ENCODE measurements at regions not wholly inside any gene's neighbourhood (a gene's known extent, or its start where the extent isn't known, plus 50 kb on each side); places are given as distances from the start of the nearest gene placed in this dataset.

DNA sequence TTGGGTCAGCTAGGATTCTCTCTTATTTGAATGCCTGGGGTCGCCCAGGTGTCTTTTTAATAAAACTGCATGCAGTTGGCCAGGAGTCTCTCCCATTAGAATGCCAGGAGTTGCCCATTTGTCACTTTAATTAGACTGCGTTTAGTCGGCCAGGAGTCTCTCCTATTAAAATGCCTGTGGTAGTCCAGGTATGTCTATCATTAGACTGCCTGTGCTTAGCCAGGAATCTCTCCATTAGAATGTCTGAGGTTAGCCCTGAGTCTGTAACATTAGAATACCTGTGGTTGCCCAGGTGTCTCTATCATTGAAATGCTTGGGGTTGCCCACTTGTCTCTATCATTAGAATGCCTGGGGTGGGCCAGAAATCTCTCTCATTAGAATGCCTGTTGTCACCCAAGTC is 1470.9 kb downstream of the UQCRFS1 start:
- FAIRE-seq (no peak), DNase-seq (ENCODE audit: low read depth) (no peak)
- peaks cover 1% of the 10 kb centered on the region for H3K36me3 ChIP-seq (ENCODE audit: control insufficient read depth, insufficient read depth, low read length)
- no peaks in the 10 kb centered on the region for H3K27me3 ChIP-seq (ENCODE audit: control insufficient read depth, insufficient read depth, low read length)
- TF ChIP-seq, protein P1, sequence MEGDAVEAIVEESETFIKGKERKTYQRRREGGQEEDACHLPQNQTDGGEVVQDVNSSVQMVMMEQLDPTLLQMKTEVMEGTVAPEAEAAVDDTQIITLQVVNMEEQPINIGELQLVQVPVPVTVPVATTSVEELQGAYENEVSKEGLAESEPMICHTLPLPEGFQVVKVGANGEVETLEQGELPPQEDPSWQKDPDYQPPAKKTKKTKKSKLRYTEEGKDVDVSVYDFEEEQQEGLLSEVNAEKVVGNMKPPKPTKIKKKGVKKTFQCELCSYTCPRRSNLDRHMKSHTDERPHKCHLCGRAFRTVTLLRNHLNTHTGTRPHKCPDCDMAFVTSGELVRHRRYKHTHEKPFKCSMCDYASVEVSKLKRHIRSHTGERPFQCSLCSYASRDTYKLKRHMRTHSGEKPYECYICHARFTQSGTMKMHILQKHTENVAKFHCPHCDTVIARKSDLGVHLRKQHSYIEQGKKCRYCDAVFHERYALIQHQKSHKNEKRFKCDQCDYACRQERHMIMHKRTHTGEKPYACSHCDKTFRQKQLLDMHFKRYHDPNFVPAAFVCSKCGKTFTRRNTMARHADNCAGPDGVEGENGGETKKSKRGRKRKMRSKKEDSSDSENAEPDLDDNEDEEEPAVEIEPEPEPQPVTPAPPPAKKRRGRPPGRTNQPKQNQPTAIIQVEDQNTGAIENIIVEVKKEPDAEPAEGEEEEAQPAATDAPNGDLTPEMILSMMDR (IDR thresholded peaks at IDR 0.05; ENCODE audit: insufficient read depth, low read length, severe bottlenecking) = no peak
- no peak overlapping the region for H3K4me3 ChIP-seq (ENCODE audit: low read depth, low read length)

DNA sequence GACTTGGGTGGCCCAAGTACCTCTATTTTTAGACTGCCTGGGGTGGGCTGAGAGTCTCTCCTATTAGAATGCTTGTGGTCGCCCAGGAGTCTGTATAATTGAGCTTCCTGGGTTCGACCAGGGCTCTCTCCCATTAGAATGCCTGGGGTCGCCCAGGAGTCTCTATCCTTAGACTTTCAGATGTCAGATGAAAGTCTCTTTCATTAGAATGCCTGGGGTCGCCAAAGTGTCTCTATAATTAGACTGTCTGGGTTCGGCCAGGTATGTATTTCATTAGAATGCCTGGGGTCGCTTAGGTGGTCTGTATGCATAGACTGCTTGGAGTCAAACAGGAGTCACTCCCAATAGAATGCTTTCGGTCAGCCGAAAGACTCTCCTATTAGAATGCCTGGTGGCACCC is 1471.7 kb downstream of the UQCRFS1 start:
- H3K4me3 ChIP-seq (ENCODE audit: low read depth, low read length) = no peak overlapping the region
- H3K27me3 ChIP-seq (ENCODE audit: control insufficient read depth, insufficient read depth, low read length) = no peaks in the 10 kb centered on the region
- FAIRE-seq = no peak
- H3K36me3 ChIP-seq (ENCODE audit: control insufficient read depth, insufficient read depth, low read length) = peaks cover 1% of the 10 kb centered on the region
- TF ChIP-seq, protein P1 (IDR thresholded peaks at IDR 0.05; ENCODE audit: insufficient read depth, low read length, severe bottlenecking) = no peak
- DNase-seq (ENCODE audit: low read depth) = no peak

- Histone ChIP-seq H3K4me3 (ENCODE audit: low read depth, low read length) (no peak overlapping the region), H3K27me3 (ENCODE audit: control insufficient read depth, insufficient read depth, low read length) (no peaks in the 10 kb centered on the region), H3K36me3 (ENCODE audit: control insufficient read depth, insufficient read depth, low read length) (peaks cover 1% of the 10 kb centered on the region)
- FAIRE-seq (no peak), DNase-seq (ENCODE audit: low read depth) (no peak)
- TF ChIP-seq, protein P1 (IDR thresholded peaks at IDR 0.05; ENCODE audit: insufficient read depth, low read length, severe bottlenecking) = no peak
Observed at GRCh38 chr19:27740396-27740795, 1472.6 kb downstream of the UQCRFS1 start.

DNA sequence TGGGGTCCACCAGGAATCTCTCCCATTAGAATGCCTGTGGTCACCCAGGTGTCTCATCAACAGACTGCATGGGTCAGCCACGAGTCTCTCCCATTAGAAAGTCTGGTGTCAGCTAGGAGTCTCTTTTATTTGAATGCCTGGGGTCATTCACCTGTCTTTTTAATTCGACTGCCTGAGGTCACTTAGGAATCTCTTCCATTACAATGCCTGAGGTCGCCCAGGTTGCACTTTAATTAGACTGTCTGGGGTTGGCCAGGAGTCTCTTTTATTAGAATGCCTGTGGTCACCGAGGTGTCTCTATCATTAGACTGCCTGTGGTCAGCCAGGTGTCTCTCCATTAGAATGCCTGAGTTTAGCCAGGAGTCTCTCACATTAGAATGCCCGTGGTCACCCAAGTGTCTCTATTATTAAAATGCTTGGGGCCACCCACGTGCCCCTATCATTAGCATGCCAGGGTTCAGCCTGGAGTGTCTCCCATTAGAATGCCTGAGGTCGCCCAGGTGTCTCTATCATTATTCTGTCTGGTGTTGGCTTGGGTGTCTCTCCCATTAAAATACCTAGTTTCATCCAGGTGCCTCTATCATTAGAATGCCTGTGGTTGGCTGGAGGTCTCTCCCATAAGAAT is 1474.3 kb downstream of the UQCRFS1 start:
- no peaks in the 10 kb centered on the region for H3K27me3 ChIP-seq (ENCODE audit: control insufficient read depth, insufficient read depth, low read length)
- TF ChIP-seq, protein P1 (IDR thresholded peaks at IDR 0.05; ENCODE audit: insufficient read depth, low read length, severe bottlenecking) = no peak
- H3K36me3 ChIP-seq (ENCODE audit: control insufficient read depth, insufficient read depth, low read length) = peaks cover 1% of the 10 kb centered on the region
- H3K4me3 ChIP-seq (ENCODE audit: low read depth, low read length) = no peak overlapping the region
- FAIRE-seq = no peak
- no peak for DNase-seq (ENCODE audit: low read depth)

DNA sequence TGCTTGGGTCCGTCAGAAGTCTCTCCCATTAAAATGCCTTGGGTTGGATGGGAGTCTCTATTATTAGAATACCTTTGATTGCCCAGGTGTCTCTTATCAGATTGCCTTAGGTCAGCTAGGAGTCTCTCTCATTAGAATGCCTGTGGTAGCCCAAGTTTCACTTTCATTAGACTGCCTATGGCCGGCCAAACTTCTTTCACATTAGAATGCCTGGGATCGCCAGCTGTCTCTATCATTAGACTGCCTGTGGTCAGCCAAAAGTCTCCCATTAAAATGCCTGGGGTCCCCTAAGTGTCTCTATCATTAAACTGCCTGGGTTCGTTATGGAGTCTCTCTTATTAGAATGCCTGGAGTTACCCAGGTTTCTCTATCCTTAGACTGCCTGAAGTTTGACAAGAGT is 1476.7 kb downstream of the UQCRFS1 start:
- FAIRE-seq = no peak

More for the DNA sequence above, 1476.7 kb downstream of the UQCRFS1 start:
- DNase-seq (ENCODE audit: low read depth) = no peak
- H3K27me3 ChIP-seq (ENCODE audit: control insufficient read depth, insufficient read depth, low read length) = no peaks in the 10 kb centered on the region
- H3K36me3 ChIP-seq (ENCODE audit: control insufficient read depth, insufficient read depth, low read length) = peaks cover 1% of the 10 kb centered on the region
- H3K4me3 ChIP-seq (ENCODE audit: low read depth, low read length) = no peak overlapping the region
- TF ChIP-seq, protein P1 (IDR thresholded peaks at IDR 0.05; ENCODE audit: insufficient read depth, low read length, severe bottlenecking) = no peak

Measured in bronchial epithelial cell (primary cell).